ENCODE measurements at regions not wholly inside any gene's neighbourhood (a gene's known extent, or its start where the extent isn't known, plus 50 kb on each side); places are given as distances from the start of the nearest gene placed in this dataset.

DNA sequence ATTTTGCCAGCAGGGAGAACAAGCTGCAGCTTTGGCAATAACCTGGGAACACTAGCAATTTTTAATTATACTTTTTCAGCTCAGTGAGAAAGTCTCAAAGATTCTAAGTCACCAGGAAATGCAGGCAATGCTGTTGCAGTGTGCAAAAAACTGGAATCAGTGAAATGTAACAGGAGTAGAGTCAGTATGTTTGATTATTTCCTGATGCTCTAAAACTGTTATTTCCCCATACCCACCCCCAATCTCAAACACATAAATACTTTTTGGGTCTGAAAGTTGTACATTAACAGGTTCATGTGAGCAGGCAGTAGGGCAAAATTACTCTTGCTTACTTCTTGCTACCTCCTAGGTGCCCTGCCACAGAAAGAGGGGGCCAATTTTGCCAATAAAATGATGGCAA lies 65.4 kb upstream of the BEND6 start:
- Histone ChIP-seq H4K20me1 (ENCODE audit: insufficient read depth, low read length) (no peaks in the 10 kb centered on the region), H3K9me3 (ENCODE audit: low read length) (no peaks in the 10 kb centered on the region), H3K36me3 (ENCODE audit: insufficient read depth, low read length) (no peaks in the 10 kb centered on the region), H3K27ac (ENCODE audit: low read depth, low read length, poor library complexity, severe bottlenecking) (no peak overlapping the region), H3K4me1 (ENCODE audit: insufficient read depth, low read length, poor library complexity, severe bottlenecking) (no peaks in the 10 kb centered on the region), H3K79me2 (ENCODE audit: insufficient read depth, low read depth, low read length) (no peaks in the 10 kb centered on the region), H2AFZ (ENCODE audit: low read length) (no peak overlapping the region), H3K4me2 (ENCODE audit: low read length) (no peak overlapping the region), H3K9me2 (ENCODE audit: insufficient read depth, low read length) (no peaks in the 10 kb centered on the region), H3K4me3 (ENCODE audit: low read depth, low read length, poor library complexity, severe bottlenecking) (no peak overlapping the region)
- DNase-seq (ENCODE audit: low spot score): no peak
- intact Hi-C loops (cut with micrococcal nuclease; ENCODE audit: unreplicated experiment): no loop called here
- POLR2A ChIA-PET: interaction anchor here (0.6 to 1.0 kb wide), 2 partner anchors 20 to 459 kb away, joined by 4 read pairs; no protein-coding TSS in a partner anchor
- no peak for TF ChIP-seq EZH2phosphoT487 (IDR thresholded peaks at IDR 0.05; ENCODE audit: borderline replicate concordance, low read depth, low read length)
- TF ChIP-seq, protein P1, sequence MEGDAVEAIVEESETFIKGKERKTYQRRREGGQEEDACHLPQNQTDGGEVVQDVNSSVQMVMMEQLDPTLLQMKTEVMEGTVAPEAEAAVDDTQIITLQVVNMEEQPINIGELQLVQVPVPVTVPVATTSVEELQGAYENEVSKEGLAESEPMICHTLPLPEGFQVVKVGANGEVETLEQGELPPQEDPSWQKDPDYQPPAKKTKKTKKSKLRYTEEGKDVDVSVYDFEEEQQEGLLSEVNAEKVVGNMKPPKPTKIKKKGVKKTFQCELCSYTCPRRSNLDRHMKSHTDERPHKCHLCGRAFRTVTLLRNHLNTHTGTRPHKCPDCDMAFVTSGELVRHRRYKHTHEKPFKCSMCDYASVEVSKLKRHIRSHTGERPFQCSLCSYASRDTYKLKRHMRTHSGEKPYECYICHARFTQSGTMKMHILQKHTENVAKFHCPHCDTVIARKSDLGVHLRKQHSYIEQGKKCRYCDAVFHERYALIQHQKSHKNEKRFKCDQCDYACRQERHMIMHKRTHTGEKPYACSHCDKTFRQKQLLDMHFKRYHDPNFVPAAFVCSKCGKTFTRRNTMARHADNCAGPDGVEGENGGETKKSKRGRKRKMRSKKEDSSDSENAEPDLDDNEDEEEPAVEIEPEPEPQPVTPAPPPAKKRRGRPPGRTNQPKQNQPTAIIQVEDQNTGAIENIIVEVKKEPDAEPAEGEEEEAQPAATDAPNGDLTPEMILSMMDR (conservative IDR thresholded peaks at IDR 0.05; ENCODE audit: low read length): no peak
- CTCF ChIA-PET (ENCODE audit: unreplicated experiment): no interaction called here
- BruUV-seq (replicated peaks): no TSS peak

DNA sequence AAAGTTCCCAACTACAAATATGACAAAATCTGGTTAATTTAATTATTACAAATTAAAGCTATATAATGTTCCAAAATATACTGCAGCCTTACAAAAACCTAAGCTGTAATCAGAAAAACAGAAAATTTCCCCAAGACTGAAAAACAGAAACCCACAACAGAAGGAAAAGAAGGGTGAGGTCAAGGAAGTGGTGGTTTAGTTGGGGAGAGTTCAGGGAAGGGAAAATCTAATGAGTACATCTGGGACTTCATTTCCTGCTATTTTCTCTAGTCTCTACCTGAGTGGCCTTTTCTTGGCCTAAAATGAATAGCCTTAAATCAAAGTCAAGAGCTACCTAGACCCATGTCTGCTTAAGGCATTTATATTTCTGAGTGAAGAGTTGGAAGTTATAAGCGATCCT lies 66.2 kb upstream of the BEND6 start:
- Histone ChIP-seq H3K4me3 (ENCODE audit: low read depth, low read length, poor library complexity, severe bottlenecking) (no peak overlapping the region), H3K9me2 (ENCODE audit: insufficient read depth, low read length) (no peaks in the 10 kb centered on the region), H3K27ac (ENCODE audit: low read depth, low read length, poor library complexity, severe bottlenecking) (no peak overlapping the region), H2AFZ (ENCODE audit: low read length) (no peak overlapping the region), H3K4me2 (ENCODE audit: low read length) (no peak overlapping the region), H4K20me1 (ENCODE audit: insufficient read depth, low read length) (no peaks in the 10 kb centered on the region), H3K9me3 (ENCODE audit: low read length) (no peaks in the 10 kb centered on the region), H3K79me2 (ENCODE audit: insufficient read depth, low read depth, low read length) (no peaks in the 10 kb centered on the region), H3K4me1 (ENCODE audit: insufficient read depth, low read length, poor library complexity, severe bottlenecking) (no peaks in the 10 kb centered on the region), H3K36me3 (ENCODE audit: insufficient read depth, low read length) (no peaks in the 10 kb centered on the region)
- TF ChIP-seq, protein P1 (conservative IDR thresholded peaks at IDR 0.05; ENCODE audit: low read length): no peak
- TF ChIP-seq EZH2phosphoT487 (IDR thresholded peaks at IDR 0.05; ENCODE audit: borderline replicate concordance, low read depth, low read length): no peak
- BruUV-seq (replicated peaks): no TSS peak
- intact Hi-C loops (cut with micrococcal nuclease; ENCODE audit: unreplicated experiment): no loop called here
- DNase-seq (ENCODE audit: low spot score): no peak
- POLR2A ChIA-PET: interaction anchor here (0.6 to 1.0 kb wide), 3 partner anchors 19 to 1492 kb away, joined by 3 to 4 read pairs (median 3); no protein-coding TSS in a partner anchor
- CTCF ChIA-PET (ENCODE audit: unreplicated experiment): no interaction called here

DNA sequence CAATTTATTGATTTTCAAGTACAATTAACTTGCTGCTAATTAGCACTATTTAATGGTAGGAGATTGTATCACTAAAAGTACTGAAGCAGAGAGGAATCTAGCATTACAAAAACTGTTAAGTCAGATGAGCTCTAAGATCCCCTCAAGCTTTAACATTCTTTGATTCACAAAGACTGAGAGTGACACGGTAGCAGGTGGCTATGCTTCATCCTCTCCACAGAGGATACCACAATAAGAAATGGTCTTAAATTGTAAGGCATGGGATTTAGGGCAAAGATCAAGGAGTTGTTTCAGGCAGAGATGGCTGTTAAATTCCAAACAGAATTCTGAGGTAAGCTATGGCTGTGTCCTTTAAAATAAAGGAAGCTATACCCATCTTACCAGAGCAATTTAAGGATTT lies 67.8 kb upstream of the BEND6 start:
- Histone ChIP-seq H3K79me2 (ENCODE audit: insufficient read depth, low read depth, low read length) (no peaks in the 10 kb centered on the region), H3K4me3 (ENCODE audit: low read depth, low read length, poor library complexity, severe bottlenecking) (no peak overlapping the region), H3K27ac (ENCODE audit: low read depth, low read length, poor library complexity, severe bottlenecking) (no peak overlapping the region), H4K20me1 (ENCODE audit: insufficient read depth, low read length) (no peaks in the 10 kb centered on the region), H3K4me1 (ENCODE audit: insufficient read depth, low read length, poor library complexity, severe bottlenecking) (no peaks in the 10 kb centered on the region), H3K4me2 (ENCODE audit: low read length) (no peak overlapping the region), H3K36me3 (ENCODE audit: insufficient read depth, low read length) (no peaks in the 10 kb centered on the region), H3K9me2 (ENCODE audit: insufficient read depth, low read length) (no peaks in the 10 kb centered on the region), H3K9me3 (ENCODE audit: low read length) (no peaks in the 10 kb centered on the region), H2AFZ (ENCODE audit: low read length) (no peak overlapping the region)
- no TSS peak for BruUV-seq (replicated peaks)
- CTCF ChIA-PET (ENCODE audit: unreplicated experiment): no interaction called here
- no peak for DNase-seq (ENCODE audit: low spot score)
- intact Hi-C loops (cut with micrococcal nuclease; ENCODE audit: unreplicated experiment): no loop called here
- TF ChIP-seq, protein P1 (conservative IDR thresholded peaks at IDR 0.05; ENCODE audit: low read length): no peak
- no peak for TF ChIP-seq EZH2phosphoT487 (IDR thresholded peaks at IDR 0.05; ENCODE audit: borderline replicate concordance, low read depth, low read length)
- POLR2A ChIA-PET: no interaction called here

Data from OCI-LY7 (cell line).